GM13977 (cell line): ENCODE measurements at regions not wholly inside any gene's neighbourhood (a gene's known extent, or its start where the extent isn't known, plus 50 kb on each side); places are given as distances from the start of the nearest gene placed in this dataset.

Source experiments
- DNase-seq: peaks from one replicate; pipeline ENCODE4 v3.0.0; 2012; ENCODE audit warnings: low spot score
- CTCF ChIP-seq: IDR thresholded peaks from 2 replicates; pipeline ENCODE4 v1.5.1; 2012; ENCODE audit warnings: mild to moderate bottlenecking, control low read depth; ENCODE audit not compliant: insufficient read depth; ENCODE audit errors: extremely low read depth, missing control alignments
- in situ Hi-C: fragments of 300-500 bp; cut with MboI; formaldehyde crosslinking; loops from one replicate; pipeline ENCODE4 v1.12.0; 2022; ENCODE audit warnings: low sequenced_read_pairs, low pct_unique_long_range_greater_than_20kb, mixed read lengths, inconsistent platforms; ENCODE audit not compliant: unreplicated experiment

DNA sequence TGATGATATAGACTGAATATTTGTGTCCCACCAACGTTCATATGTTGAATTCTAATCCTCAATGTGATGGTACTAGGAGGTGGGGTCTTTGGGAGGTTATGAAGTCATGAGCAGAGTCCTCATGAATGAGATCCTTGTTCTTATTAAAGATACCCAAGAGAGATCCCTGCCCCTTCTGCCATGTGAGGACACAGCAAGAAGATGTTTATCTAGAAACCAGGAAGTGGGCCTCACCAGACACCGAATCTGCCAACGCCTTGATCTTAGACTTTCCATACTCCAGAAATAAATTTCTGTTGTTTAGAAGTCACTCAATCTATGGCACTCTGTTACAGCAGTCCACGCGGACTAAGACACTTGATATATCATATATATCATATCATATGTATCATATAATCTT, 67.7 kb upstream of the GCM1 start:
- TF ChIP-seq CTCF: no peak
- in situ Hi-C loops: no loop called here
- no peak for DNase-seq

- no peak for DNase-seq
- in situ Hi-C loops: no loop called here
- no peak for TF ChIP-seq CTCF
Observed at GRCh38 chr6:53214172-53214571, 65.5 kb upstream of the GCM1 start.

- TF ChIP-seq CTCF: no peak
- no peak for DNase-seq
- in situ Hi-C loops: no loop called here
Observed at GRCh38 chr6:53210811-53211210, 62.2 kb upstream of the GCM1 start.

GRCh38 chr6:53209681-53210080, 61.0 kb upstream of the GCM1 start:
- in situ Hi-C loops: no loop called here
- TF ChIP-seq CTCF: no peak
- DNase-seq: no peak

DNA sequence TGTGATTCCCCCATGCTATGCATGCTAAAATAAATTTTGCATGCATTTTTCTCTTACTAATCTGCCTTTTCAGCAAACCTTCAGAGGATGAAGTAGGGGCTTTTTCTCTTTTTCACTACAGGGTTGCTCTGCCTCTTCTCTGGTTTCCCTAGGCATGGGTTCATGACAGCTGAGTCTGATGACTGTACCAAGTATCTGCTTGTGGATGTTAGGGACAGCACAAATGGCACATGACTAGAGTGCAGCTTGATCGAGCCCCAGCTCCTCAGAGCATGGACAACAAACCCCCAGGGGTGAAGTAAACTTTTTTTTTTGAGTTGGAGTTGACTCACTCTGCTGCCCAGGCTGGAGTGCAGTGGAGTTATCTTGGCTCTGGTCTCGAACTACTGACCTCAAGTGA, 57.1 kb upstream of the GCM1 start:
- no peak for DNase-seq
- TF ChIP-seq CTCF: no peak
- in situ Hi-C loops: no loop called here

DNA sequence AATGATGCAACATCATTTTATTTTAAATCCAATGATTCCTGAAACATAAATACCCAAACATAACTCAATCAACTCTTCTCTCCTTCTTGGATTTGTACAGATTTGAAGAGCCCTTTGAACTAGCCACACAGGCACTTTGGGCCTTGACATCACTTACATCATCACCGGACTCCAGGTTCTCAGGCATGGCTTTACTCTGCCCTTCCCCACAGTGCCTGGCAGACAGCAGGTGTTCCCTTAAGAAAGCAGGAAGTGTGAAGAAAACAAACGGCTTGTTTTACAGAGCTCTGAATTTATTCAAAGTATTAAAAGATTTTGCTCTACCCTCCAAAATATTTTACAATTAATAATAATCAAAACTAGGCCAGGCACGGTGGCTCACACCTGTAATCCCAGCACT, 54.8 kb upstream of the GCM1 start:
- TF ChIP-seq CTCF: no peak
- DNase-seq: no peak
- in situ Hi-C loops: no loop called here

- in situ Hi-C loops: no loop called here
Observed at GRCh38 chr6:53202052-53202451, 53.4 kb upstream of the GCM1 start.

More at GRCh38 chr6:53202052-53202451, 53.4 kb upstream of the GCM1 start:
- no peak for TF ChIP-seq CTCF
- no peak for DNase-seq
